Upper lobe of left lung (tissue), 4 donors: ENCODE measurements at regions not wholly inside any gene's neighbourhood (a gene's known extent, or its start where the extent isn't known, plus 50 kb on each side); places are given as distances from the start of the nearest gene placed in this dataset.

Experiments
- CTCF ChIP-seq, 6 experiments: fragments of 450-650 bp in 4 of 6; fragments of 200-600 bp in 2 of 6; sonication (generic) in 2 of 6; IDR thresholded peaks; one replicate each; pipeline ENCODE4 v1.5.1; 2016 to 2019; ENCODE audit warnings: antibody characterized with exemption in 6 of 6
- POLR2AphosphoS5 ChIP-seq, 2 donors: sonication (generic); formaldehyde crosslinking; IDR thresholded peaks; one replicate each; pipeline ENCODE4 v1.5.1; 2017; ENCODE audit warnings: antibody characterized with exemption in 2 of 2

- no peak for TF ChIP-seq CTCF (IDR thresholded peaks at IDR 0.05)
- TF ChIP-seq POLR2AphosphoS5 (IDR thresholded peaks at IDR 0.05) = no peak
Measured at GRCh38 chr15:95709959-95710695, 620.4 kb upstream of the NR2F2 start.
